NCI-H1105 (cell line): ENCODE measurements at regions not wholly inside any gene's neighbourhood (a gene's known extent, or its start where the extent isn't known, plus 50 kb on each side); places are given as distances from the start of the nearest gene placed in this dataset.
A peak's percentile ranks its signal among the peaks of the same experiment; 100 is the strongest.
"Not testable (repeated sequence)": the region's sequence is repeated elsewhere in the genome, so short reads cannot be mapped to it uniquely, and the experiment has no call there.

Source experiments
- DNase-seq: peaks from one replicate; lab custom pipeline; 2025; lab: John Stamatoyannopoulos, UW

- no peak for DNase-seq
Measured at GRCh38 chr5:108530706-108531105, 148.8 kb upstream of the FBXL17 start.

- DNase-seq: no peak
Measured at GRCh38 chr5:108529381-108529780, 147.5 kb upstream of the FBXL17 start.

- DNase-seq: peak; percentile 54
Measured at GRCh38 chr5:108528655-108529054, 146.8 kb upstream of the FBXL17 start.

GRCh38 chr5:108524564-108524963 is 142.7 kb upstream of the FBXL17 start:
- DNase-seq: no peak

- DNase-seq: no peak
Measured at GRCh38 chr5:108523360-108523759, 141.5 kb upstream of the FBXL17 start.

- DNase-seq: peak; percentile 4
Measured at GRCh38 chr5:108521841-108522506, 140.1 kb upstream of the FBXL17 start.

GRCh38 chr5:108521011-108521700 is 139.3 kb upstream of the FBXL17 start:
- no peak for DNase-seq

- DNase-seq: no peak
Measured at GRCh38 chr5:108516785-108517184, 134.9 kb upstream of the FBXL17 start.

- no peak for DNase-seq
Measured at GRCh38 chr5:108515517-108516105, 133.7 kb upstream of the FBXL17 start.

GRCh38 chr5:108508979-108509378 is 127.1 kb upstream of the FBXL17 start:
- DNase-seq: no peak

- DNase-seq: no peak
Measured at GRCh38 chr5:108507631-108508030, 125.7 kb upstream of the FBXL17 start.

- no peak for DNase-seq
Measured at GRCh38 chr5:108505608-108506007, 123.7 kb upstream of the FBXL17 start.

- no peak for DNase-seq
Measured at GRCh38 chr5:108504974-108505373, 123.1 kb upstream of the FBXL17 start.

- DNase-seq: no peak
Measured at GRCh38 chr5:108503986-108504385, 122.1 kb upstream of the FBXL17 start.

- DNase-seq: not testable (repeated sequence)
Measured at GRCh38 chr5:108495615-108496014, 113.7 kb upstream of the FBXL17 start.

GRCh38 chr5:108487951-108488350 is 106.1 kb upstream of the FBXL17 start:
- no peak for DNase-seq

GRCh38 chr5:108484035-108484434 is 102.1 kb upstream of the FBXL17 start:
- DNase-seq: no peak

GRCh38 chr5:108481355-108481931 is 99.5 kb upstream of the FBXL17 start:
- DNase-seq: no peak

GRCh38 chr5:108472237-108472636 is 90.3 kb upstream of the FBXL17 start:
- DNase-seq: no peak

GRCh38 chr5:108467563-108467962 is 85.7 kb upstream of the FBXL17 start:
- no peak for DNase-seq

- DNase-seq: no peak
Measured at GRCh38 chr5:108461628-108462367, 79.9 kb upstream of the FBXL17 start.

GRCh38 chr5:108459769-108460168 is 77.9 kb upstream of the FBXL17 start:
- DNase-seq: no peak
